Kidney epithelial cell (primary cell): ENCODE measurements at regions not wholly inside any gene's neighbourhood (a gene's known extent, or its start where the extent isn't known, plus 50 kb on each side); places are given as distances from the start of the nearest gene placed in this dataset.

Source experiments
- DNase-seq: peaks from one replicate; pipeline ENCODE4 v3.0.0-alpha.2; 2010; ENCODE audit warnings: low read depth
- H3K27me3 ChIP-seq: 2 replicates; pipeline ENCODE4 v1.6.0; 2011; ENCODE audit warnings: low read length; ENCODE audit not compliant: control insufficient read depth, insufficient read depth
- H3K36me3 ChIP-seq: 2 replicates; pipeline ENCODE4 v1.5.1; 2011; ENCODE audit warnings: low read length; ENCODE audit not compliant: control insufficient read depth, insufficient read depth
- H3K4me3 ChIP-seq: 2 replicates; pipeline ENCODE4 v1.5.1; 2011; ENCODE audit warnings: low read depth, mild to moderate bottlenecking, control low read depth, low read length
- TF ChIP-seq, protein P1 (sequence below): IDR thresholded peaks from 2 replicates; pipeline ENCODE4 v1.5.1; 2011; ENCODE audit warnings: mild to moderate bottlenecking, moderate library complexity, low read length, control low read depth, inconsistent platforms; ENCODE audit not compliant: insufficient read depth, poor library complexity, severe bottlenecking

DNA sequence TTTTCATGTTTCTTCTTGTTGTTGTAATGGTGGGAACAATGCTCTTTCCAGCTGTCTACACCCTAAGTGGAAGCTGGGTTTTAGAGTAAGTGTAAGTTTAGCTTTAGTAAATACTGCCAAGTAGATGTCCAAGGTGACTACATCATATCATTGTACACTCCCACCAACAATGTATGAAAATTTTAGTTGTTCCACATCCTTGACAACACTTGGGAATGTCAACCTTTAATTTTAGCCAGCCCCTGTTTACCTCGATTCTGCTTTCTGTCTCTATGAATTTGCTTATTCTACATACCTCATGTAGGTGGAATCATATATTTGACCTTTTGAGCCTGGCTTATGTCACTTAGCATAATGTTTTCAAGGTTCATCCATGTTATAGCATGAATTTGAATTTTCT lies 93.0 kb downstream of the MTPAP start:
- Histone ChIP-seq H3K27me3 (no peaks in the 10 kb centered on the region), H3K4me3 (no peak overlapping the region), H3K36me3 (no peaks in the 10 kb centered on the region)
- DNase-seq, result no peak
- TF ChIP-seq, protein P1, sequence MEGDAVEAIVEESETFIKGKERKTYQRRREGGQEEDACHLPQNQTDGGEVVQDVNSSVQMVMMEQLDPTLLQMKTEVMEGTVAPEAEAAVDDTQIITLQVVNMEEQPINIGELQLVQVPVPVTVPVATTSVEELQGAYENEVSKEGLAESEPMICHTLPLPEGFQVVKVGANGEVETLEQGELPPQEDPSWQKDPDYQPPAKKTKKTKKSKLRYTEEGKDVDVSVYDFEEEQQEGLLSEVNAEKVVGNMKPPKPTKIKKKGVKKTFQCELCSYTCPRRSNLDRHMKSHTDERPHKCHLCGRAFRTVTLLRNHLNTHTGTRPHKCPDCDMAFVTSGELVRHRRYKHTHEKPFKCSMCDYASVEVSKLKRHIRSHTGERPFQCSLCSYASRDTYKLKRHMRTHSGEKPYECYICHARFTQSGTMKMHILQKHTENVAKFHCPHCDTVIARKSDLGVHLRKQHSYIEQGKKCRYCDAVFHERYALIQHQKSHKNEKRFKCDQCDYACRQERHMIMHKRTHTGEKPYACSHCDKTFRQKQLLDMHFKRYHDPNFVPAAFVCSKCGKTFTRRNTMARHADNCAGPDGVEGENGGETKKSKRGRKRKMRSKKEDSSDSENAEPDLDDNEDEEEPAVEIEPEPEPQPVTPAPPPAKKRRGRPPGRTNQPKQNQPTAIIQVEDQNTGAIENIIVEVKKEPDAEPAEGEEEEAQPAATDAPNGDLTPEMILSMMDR, result no peak

DNA sequence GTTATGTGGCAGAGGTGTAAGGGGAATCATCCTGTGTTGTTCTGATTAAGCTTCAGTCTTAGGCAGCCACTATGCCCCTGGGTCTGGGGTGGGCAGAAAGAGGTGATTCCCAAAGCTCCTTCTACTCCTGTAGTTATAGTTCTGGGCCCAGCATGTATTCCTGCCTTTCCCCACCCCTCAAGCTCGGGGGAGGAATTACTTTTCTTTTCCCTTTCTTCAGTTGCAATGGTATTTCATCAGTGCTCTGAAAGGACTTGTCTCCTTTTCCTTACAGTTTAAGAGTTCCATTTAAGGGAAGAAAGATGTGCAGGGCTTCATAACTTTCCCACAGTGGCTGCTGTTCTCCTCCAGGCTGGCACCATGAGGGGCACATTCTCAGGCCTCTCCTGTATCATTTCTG lies 94.2 kb downstream of the MTPAP start:
- Histone ChIP-seq H3K4me3 (no peak overlapping the region), H3K27me3 (no peaks in the 10 kb centered on the region), H3K36me3 (no peaks in the 10 kb centered on the region)
- TF ChIP-seq, protein P1, result no peak
- DNase-seq, result no peak

DNA sequence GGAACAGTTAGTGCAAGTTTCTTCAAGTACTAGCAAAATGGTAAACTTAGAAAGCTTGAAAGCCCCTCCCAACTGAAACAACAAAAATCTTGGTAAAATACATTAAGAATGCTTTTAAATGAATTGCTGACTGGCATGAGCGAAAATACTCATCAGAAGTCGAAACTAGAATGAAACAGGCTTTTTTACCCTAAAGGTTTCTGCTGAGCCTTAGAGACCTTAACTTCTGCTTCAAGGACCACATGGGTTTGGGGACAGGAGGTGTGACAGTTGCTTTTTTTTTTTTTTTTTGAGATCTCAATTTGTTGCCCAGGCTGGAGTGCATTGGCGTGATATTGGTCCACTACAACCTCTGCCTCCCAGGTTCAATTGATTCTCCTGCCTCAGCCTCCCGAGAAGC lies 100.3 kb downstream of the MTPAP start:
- TF ChIP-seq, protein P1, result no peak
- Histone ChIP-seq H3K4me3 (no peak overlapping the region), H3K36me3 (no peaks in the 10 kb centered on the region), H3K27me3 (no peaks in the 10 kb centered on the region)
- DNase-seq, result no peak

DNA sequence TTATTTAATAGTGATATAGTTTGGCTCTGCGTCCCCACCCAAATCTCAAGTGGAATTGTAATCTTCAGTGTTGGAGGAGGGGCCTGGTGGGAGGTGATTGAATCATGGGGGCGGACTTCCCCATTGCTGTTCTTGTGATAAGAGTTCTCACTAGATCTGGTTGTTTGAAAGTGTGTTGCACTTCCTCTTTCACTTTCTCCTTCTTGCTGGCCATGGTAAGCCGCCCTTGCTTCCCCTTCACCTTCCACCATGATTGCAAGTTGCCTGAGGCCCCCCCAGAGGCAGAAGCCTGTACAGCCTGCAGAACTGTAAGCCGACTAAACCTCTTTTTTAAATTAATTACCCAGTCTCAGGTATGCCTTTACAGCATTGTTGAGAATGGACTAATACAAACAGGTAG lies 101.4 kb downstream of the MTPAP start:
- DNase-seq, result no peak
- Histone ChIP-seq H3K36me3 (no peaks in the 10 kb centered on the region), H3K27me3 (no peaks in the 10 kb centered on the region), H3K4me3 (no peak overlapping the region)
- TF ChIP-seq, protein P1, result no peak

DNA sequence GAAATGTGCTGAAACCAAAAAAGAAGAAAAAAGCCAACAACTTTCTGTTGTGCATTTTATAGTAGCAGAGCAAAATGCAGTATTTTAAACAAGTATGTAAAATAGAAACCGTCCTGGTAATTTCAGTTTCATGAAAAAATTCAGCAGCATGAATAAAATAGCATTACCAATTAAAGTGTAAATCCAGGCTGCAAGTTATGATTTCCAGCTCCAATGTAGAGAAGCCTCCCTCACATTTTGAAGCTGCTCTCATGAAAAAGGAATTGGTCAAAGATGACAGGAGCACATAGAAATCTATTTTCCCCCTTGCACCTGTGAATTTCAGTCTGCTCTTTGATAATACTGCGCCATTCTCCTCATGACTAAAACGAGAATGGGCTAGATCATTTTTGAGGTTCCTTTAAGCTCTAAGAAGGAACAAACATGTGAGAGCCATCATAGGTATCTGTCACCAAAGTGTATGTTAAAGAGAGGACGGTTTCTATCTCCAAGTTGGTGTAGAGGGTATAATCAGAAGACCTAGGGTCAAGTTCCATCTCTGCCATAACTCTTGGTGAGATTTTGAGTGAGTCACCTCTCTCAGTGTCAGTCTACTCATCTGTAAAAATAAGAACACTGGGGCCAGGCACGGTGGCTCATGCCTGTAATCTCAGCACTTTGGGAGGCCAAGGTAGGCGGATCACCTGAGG lies 107.5 kb downstream of the MTPAP start:
- DNase-seq, result no peak
- TF ChIP-seq, protein P1, result no peak
- Histone ChIP-seq H3K27me3 (no peaks in the 10 kb centered on the region), H3K4me3 (no peak overlapping the region), H3K36me3 (no peaks in the 10 kb centered on the region)

DNA sequence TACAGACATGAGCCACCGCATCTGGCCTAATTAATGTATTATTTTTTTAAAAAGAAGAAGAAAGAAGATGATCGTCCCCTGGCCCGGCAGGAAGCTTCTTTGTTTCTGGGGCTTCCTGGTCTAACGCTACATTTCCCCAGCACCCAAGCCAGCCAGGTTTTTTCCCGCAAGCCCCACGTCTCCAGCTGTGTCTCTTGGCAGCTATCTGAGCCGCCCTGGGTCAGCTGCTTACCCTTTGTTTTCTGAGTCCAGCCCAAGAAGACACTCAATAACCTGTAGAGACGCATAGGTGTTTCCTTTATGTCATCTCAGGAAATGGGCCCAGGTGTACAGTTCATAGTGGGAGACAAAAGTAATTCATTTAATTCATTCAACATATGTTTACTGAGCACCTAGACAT lies 110.2 kb downstream of the MTPAP start:
- no peaks in the 10 kb centered on the region for H3K36me3 ChIP-seq
- H3K4me3 ChIP-seq, result no peak overlapping the region
- TF ChIP-seq, protein P1, result no peak
- no peak for DNase-seq
- no peaks in the 10 kb centered on the region for H3K27me3 ChIP-seq
